HCT116 (cell line): ENCODE measurements at regions not wholly inside any gene's neighbourhood (a gene's known extent, or its start where the extent isn't known, plus 50 kb on each side); places are given as distances from the start of the nearest gene placed in this dataset.

Experiments
- ATAC-seq: fragments of 200-7000 bp; cut with Tn5 transposase; 2 replicates; pipeline ENCODE4 v1.9.1; 2020; ENCODE audit warnings: mild to moderate bottlenecking, moderate library complexity
- BruUV-seq: library from RNA; stranded (reverse); fragments of 400-500 nt; replicated peaks from 2 replicates; lab custom pipeline; 2021; lab: Mats Ljungman, UMichigan
- CTCF ChIA-PET: fragments of 300-600 bp; sonication (Branson Sonifier 250); formaldehyde crosslinking; loops from one replicate; lab custom pipeline; 2021; ENCODE audit warnings: antibody characterized with exemption; lab: Charles Lee
- POLR2A ChIA-PET: fragments of 300-600, 350-600 bp; sonication (Branson Sonifier 250); formaldehyde crosslinking; loops from one replicate; lab custom pipeline; 2021; ENCODE audit warnings: antibody characterized with exemption; lab: Charles Lee
- RAD21 ChIA-PET, 2 experiments: fragments of 300-600 bp; sonication (Branson Sonifier 250); formaldehyde crosslinking; loops; one replicate each; lab custom pipeline; 2023; ENCODE audit warnings: low total read pairs in 2 of 2; ENCODE audit not compliant: uncharacterized antibody in 2 of 2, unreplicated experiment in 2 of 2, low non-redundant PET in 1 of 2; lab: Charles Lee
- DNase-seq: peaks from one replicate; pipeline ENCODE4 v3.0.0-alpha.2; 2010; ENCODE audit warnings: low read depth, low spot score
- H2AFZ ChIP-seq: fragments of 200-600 bp; shearing (Covaris generic), sonication (generic); 2 replicates; pipeline ENCODE4 v1.6.1; 2017; ENCODE audit warnings: low read depth, mixed run types, mixed read lengths, antibody characterized with exemption, low read length; ENCODE audit not compliant: poor library complexity, severe bottlenecking
- H3K27ac ChIP-seq: 2 replicates; pipeline ENCODE4 v1.5.1; 2012; ENCODE audit warnings: low read depth, low read length
- H3K27me3 ChIP-seq: fragments of 200-600 bp; sonication (generic); 2 replicates; pipeline ENCODE4 v1.6.1; 2016; ENCODE audit warnings: mixed run types, low read length, mixed read lengths; ENCODE audit not compliant: insufficient read depth
- H3K36me3 ChIP-seq, 2 experiments: fragments of 200-500 bp in 1 of 2; fragments of 200-600 bp in 1 of 2; sonication (Bioruptor generic) in 1 of 2; sonication (generic) in 1 of 2; 2 replicates each; pipeline versions ENCODE4 v1.5.1 to v1.6.1; 2014 to 2016; ENCODE audit warnings: low read length in 2 of 2, inconsistent platforms in 1 of 2, mixed read lengths in 1 of 2, mixed run types in 1 of 2; ENCODE audit not compliant: insufficient read depth in 2 of 2, control insufficient read depth in 1 of 2
- H3K4me1 ChIP-seq, 2 experiments: fragments of 200-600 bp in 1 of 2; sonication (generic) in 1 of 2; 2 replicates each; pipeline versions ENCODE4 v1.5.1 to v1.6.1; 2012 to 2017; ENCODE audit warnings: low read length in 2 of 2, inconsistent platforms in 1 of 2, mild to moderate bottlenecking in 1 of 2, mixed read lengths in 1 of 2, mixed run types in 1 of 2, moderate library complexity in 1 of 2; ENCODE audit not compliant: insufficient read depth in 2 of 2, control insufficient read depth in 1 of 2
- H3K4me2 ChIP-seq: fragments of 200-600 bp; sonication (generic); 2 replicates; pipeline ENCODE4 v1.6.1; 2017; ENCODE audit warnings: mixed run types, low read length, mixed read lengths
- H3K4me3 ChIP-seq, 2 experiments: fragments of 200-600 bp in 1 of 2; sonication (generic) in 1 of 2; replicated peaks in 1 of 2; 2 replicates each; pipeline ENCODE4 v1.5.1; 2011 to 2016; ENCODE audit warnings: low read length in 2 of 2, control low read depth in 1 of 2, low read depth in 1 of 2, mild to moderate bottlenecking in 1 of 2, mixed read lengths in 1 of 2, mixed run types in 1 of 2
- H3K79me2 ChIP-seq: fragments of 200-600 bp; sonication (generic); 2 replicates; pipeline ENCODE4 v1.6.1; 2017; ENCODE audit warnings: mild to moderate bottlenecking, mixed run types, low read length, moderate library complexity, mixed read lengths; ENCODE audit not compliant: insufficient read depth
- H3K9ac ChIP-seq: fragments of 200-600 bp; sonication (generic); 2 replicates; pipeline ENCODE4 v1.6.1; 2016; ENCODE audit warnings: low read length, mixed read lengths
- H3K9me2 ChIP-seq: fragments of 200-600 bp; sonication (generic), shearing (Covaris generic); 2 replicates; pipeline ENCODE4 v1.6.1; 2017; ENCODE audit warnings: mixed run types, mild to moderate bottlenecking, moderate library complexity; ENCODE audit not compliant: insufficient read depth
- H3K9me3 ChIP-seq, 2 experiments: fragments of 200-500 bp in 1 of 2; fragments of 200-600 bp in 1 of 2; sonication (Bioruptor generic) in 1 of 2; sonication (generic) in 1 of 2; 2 replicates each; pipeline ENCODE4 v1.6.1; 2014 to 2017; ENCODE audit warnings: low read length in 2 of 2, mixed read lengths in 2 of 2, inconsistent platforms in 1 of 2, low read depth in 1 of 2, mild to moderate bottlenecking in 1 of 2, mixed run types in 1 of 2, moderate library complexity in 1 of 2; ENCODE audit not compliant: control insufficient read depth in 1 of 2, insufficient read depth in 1 of 2
- H4K20me1 ChIP-seq: fragments of 200-600 bp; sonication (generic), shearing (Covaris generic); 2 replicates; pipeline ENCODE4 v1.6.1; 2017; ENCODE audit warnings: mixed run types, mild to moderate bottlenecking, moderate library complexity; ENCODE audit not compliant: insufficient read depth
- CBX3 ChIP-seq: IDR thresholded peaks from 2 replicates; pipeline ENCODE4 v1.6.1; 2012; ENCODE audit warnings: low read depth
- CEBPB ChIP-seq: IDR thresholded peaks from 2 replicates; pipeline ENCODE4 v1.6.1; 2012; ENCODE audit warnings: low read depth
- EGR1 ChIP-seq: IDR thresholded peaks from 2 replicates; pipeline ENCODE4 v1.6.1; 2012; ENCODE audit warnings: low read depth
- ELF1 ChIP-seq: IDR thresholded peaks from 2 replicates; pipeline ENCODE4 v1.6.1; 2012; ENCODE audit warnings: low read depth, borderline replicate concordance
- EZH2 ChIP-seq: fragments of 200-600 bp; sonication (generic); IDR thresholded peaks from 2 replicates; pipeline ENCODE4 v1.6.1; 2017; ENCODE audit warnings: antibody characterized with exemption, mixed run types
- EZH2phosphoT487 ChIP-seq: fragments of 200-600 bp; IDR thresholded peaks from 2 replicates; pipeline ENCODE4 v1.6.1; 2018; ENCODE audit warnings: antibody characterized with exemption, borderline replicate concordance
- JUND ChIP-seq: IDR thresholded peaks from 2 replicates; pipeline ENCODE4 v1.6.1; 2012
- POLR2AphosphoS5 ChIP-seq: IDR thresholded peaks from 2 replicates; pipeline ENCODE4 v1.6.1; 2011; ENCODE audit warnings: mild to moderate bottlenecking, low read depth, low read length, moderate library complexity
- SIN3A ChIP-seq: IDR thresholded peaks from 2 replicates; pipeline ENCODE4 v1.6.1; 2012; ENCODE audit warnings: low read depth
- SP1 ChIP-seq: IDR thresholded peaks from 2 replicates; pipeline ENCODE4 v1.6.1; 2012; ENCODE audit warnings: low read depth
- SRF ChIP-seq: IDR thresholded peaks from 2 replicates; pipeline ENCODE4 v1.6.1; 2012; ENCODE audit warnings: low read depth
- TCF7L2 ChIP-seq: IDR thresholded peaks from 2 replicates; pipeline ENCODE4 v1.7.0; 2011; ENCODE audit warnings: borderline replicate concordance, inconsistent platforms; ENCODE audit not compliant: insufficient read depth, insufficient read length; ENCODE audit errors: extremely low read depth
- YY1 ChIP-seq: IDR thresholded peaks from 2 replicates; pipeline ENCODE4 v1.6.1; 2011; ENCODE audit warnings: low read length, low read depth, moderate library complexity, mild to moderate bottlenecking; ENCODE audit not compliant: insufficient replicate concordance; ENCODE audit errors: extremely low read depth
- ZFX ChIP-seq: fragments of 450-650 bp; IDR thresholded peaks from 2 replicates; pipeline ENCODE4 v1.6.1; 2017
- ZNF274 ChIP-seq: fragments of 200-500 bp; sonication (Bioruptor generic); IDR thresholded peaks from 2 replicates; pipeline ENCODE4 v1.6.1; 2014; ENCODE audit warnings: mild to moderate bottlenecking, low read depth, low read length, inconsistent platforms
- intact Hi-C: fragments of 100-400 bp; cut with micrococcal nuclease; formaldehyde crosslinking; loops from 2 replicates; pipeline ENCODE4 v1.10.0; 2022
- TF ChIP-seq, protein P1 (sequence below): IDR thresholded peaks from 2 replicates; pipeline ENCODE4 v1.6.1; 2012; ENCODE audit warnings: low read depth
- TF ChIP-seq, protein P2 (sequence below), 3 experiments: fragments of 200-600 bp in 1 of 3; sonication (generic) in 1 of 3; IDR thresholded peaks in 2 of 3; conservative IDR thresholded peaks in 1 of 3; 2 replicates each; pipeline ENCODE4 v1.5.1; 2012 to 2017; ENCODE audit warnings: low read depth in 2 of 3, low read length in 2 of 3, antibody characterized with exemption in 1 of 3, borderline replicate concordance in 1 of 3, control low read depth in 1 of 3, mild to moderate bottlenecking in 1 of 3, mixed read lengths in 1 of 3, mixed run types in 1 of 3, moderate library complexity in 1 of 3; ENCODE audit not compliant: insufficient read depth in 1 of 3
- TF ChIP-seq, protein P3 (sequence below): IDR thresholded peaks from 2 replicates; pipeline ENCODE4 v1.6.1; 2011; ENCODE audit warnings: mild to moderate bottlenecking, low read length, moderate library complexity; ENCODE audit not compliant: insufficient replicate concordance; ENCODE audit errors: extremely low read depth
- TF ChIP-seq, protein P4 (sequence below): IDR thresholded peaks from 2 replicates; pipeline ENCODE4 v1.6.1; 2012

DNA sequence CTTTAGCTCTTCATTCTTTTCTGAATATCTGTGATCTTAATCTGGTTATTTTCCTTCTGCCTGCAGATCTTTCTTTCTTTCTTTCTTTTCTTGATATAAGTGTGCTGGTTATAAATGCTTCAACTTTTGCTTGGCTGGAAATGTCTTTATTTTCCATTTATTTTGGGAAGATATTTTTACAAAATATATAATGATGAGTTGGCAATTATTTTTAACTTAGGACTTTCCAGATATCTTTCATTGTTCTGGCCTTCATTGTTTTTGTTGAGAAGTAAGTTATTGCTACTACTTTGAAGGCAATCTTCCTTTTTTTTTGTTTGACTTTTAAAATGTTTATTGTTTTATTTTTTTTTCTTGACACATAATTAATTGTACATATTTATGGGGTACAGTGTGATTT is 75.3 kb downstream of the ZNF503 start:
- BruUV-seq: no TSS peak
- TF ChIP-seq, protein P1, sequence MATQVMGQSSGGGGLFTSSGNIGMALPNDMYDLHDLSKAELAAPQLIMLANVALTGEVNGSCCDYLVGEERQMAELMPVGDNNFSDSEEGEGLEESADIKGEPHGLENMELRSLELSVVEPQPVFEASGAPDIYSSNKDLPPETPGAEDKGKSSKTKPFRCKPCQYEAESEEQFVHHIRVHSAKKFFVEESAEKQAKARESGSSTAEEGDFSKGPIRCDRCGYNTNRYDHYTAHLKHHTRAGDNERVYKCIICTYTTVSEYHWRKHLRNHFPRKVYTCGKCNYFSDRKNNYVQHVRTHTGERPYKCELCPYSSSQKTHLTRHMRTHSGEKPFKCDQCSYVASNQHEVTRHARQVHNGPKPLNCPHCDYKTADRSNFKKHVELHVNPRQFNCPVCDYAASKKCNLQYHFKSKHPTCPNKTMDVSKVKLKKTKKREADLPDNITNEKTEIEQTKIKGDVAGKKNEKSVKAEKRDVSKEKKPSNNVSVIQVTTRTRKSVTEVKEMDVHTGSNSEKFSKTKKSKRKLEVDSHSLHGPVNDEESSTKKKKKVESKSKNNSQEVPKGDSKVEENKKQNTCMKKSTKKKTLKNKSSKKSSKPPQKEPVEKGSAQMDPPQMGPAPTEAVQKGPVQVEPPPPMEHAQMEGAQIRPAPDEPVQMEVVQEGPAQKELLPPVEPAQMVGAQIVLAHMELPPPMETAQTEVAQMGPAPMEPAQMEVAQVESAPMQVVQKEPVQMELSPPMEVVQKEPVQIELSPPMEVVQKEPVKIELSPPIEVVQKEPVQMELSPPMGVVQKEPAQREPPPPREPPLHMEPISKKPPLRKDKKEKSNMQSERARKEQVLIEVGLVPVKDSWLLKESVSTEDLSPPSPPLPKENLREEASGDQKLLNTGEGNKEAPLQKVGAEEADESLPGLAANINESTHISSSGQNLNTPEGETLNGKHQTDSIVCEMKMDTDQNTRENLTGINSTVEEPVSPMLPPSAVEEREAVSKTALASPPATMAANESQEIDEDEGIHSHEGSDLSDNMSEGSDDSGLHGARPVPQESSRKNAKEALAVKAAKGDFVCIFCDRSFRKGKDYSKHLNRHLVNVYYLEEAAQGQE: no peak
- TF ChIP-seq ZNF274 (no peak), EZH2phosphoT487 (no peak), SIN3A (no peak), EGR1 (no peak), EZH2 (no peak), TCF7L2 (no peak), ZFX (no peak), POLR2AphosphoS5 (no peak), YY1 (no peak), SP1 (no peak), SRF (no peak), CBX3 (no peak), ELF1 (no peak), CEBPB (no peak), JUND (no peak)
- TF ChIP-seq, protein P2, sequence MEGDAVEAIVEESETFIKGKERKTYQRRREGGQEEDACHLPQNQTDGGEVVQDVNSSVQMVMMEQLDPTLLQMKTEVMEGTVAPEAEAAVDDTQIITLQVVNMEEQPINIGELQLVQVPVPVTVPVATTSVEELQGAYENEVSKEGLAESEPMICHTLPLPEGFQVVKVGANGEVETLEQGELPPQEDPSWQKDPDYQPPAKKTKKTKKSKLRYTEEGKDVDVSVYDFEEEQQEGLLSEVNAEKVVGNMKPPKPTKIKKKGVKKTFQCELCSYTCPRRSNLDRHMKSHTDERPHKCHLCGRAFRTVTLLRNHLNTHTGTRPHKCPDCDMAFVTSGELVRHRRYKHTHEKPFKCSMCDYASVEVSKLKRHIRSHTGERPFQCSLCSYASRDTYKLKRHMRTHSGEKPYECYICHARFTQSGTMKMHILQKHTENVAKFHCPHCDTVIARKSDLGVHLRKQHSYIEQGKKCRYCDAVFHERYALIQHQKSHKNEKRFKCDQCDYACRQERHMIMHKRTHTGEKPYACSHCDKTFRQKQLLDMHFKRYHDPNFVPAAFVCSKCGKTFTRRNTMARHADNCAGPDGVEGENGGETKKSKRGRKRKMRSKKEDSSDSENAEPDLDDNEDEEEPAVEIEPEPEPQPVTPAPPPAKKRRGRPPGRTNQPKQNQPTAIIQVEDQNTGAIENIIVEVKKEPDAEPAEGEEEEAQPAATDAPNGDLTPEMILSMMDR (IDR thresholded peaks at IDR 0.05 in 2 of 3, conservative IDR thresholded peaks at IDR 0.05 in 1 of 3; ENCODE audit: borderline replicate concordance in 1 of 3, insufficient read depth in 1 of 3, low read depth in 2 of 3, low read length in 2 of 3): no peak
- TF ChIP-seq, protein P3, sequence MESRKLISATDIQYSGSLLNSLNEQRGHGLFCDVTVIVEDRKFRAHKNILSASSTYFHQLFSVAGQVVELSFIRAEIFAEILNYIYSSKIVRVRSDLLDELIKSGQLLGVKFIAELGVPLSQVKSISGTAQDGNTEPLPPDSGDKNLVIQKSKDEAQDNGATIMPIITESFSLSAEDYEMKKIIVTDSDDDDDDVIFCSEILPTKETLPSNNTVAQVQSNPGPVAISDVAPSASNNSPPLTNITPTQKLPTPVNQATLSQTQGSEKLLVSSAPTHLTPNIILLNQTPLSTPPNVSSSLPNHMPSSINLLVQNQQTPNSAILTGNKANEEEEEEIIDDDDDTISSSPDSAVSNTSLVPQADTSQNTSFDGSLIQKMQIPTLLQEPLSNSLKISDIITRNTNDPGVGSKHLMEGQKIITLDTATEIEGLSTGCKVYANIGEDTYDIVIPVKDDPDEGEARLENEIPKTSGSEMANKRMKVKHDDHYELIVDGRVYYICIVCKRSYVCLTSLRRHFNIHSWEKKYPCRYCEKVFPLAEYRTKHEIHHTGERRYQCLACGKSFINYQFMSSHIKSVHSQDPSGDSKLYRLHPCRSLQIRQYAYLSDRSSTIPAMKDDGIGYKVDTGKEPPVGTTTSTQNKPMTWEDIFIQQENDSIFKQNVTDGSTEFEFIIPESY: no peak
- TF ChIP-seq, protein P4, sequence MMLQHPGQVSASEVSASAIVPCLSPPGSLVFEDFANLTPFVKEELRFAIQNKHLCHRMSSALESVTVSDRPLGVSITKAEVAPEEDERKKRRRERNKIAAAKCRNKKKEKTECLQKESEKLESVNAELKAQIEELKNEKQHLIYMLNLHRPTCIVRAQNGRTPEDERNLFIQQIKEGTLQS: no peak
- CTCF ChIA-PET: no interaction called here

More for the DNA sequence above, 75.3 kb downstream of the ZNF503 start:
- no peaks in the 10 kb centered on the region for H3K4me1 ChIP-seq
- H3K36me3 ChIP-seq: no peaks in the 10 kb centered on the region
- H3K9me3 ChIP-seq: no peaks in the 10 kb centered on the region
- no peak overlapping the region for H3K27ac ChIP-seq
- no peak overlapping the region for H3K9ac ChIP-seq
- H3K27me3 ChIP-seq: no peaks in the 10 kb centered on the region
- no peak overlapping the region for H2AFZ ChIP-seq
- H3K9me2 ChIP-seq: no peaks in the 10 kb centered on the region
- ATAC-seq: no peak
- H3K79me2 ChIP-seq: no peaks in the 10 kb centered on the region
- intact Hi-C loops: no loop called here
- H4K20me1 ChIP-seq: no peaks in the 10 kb centered on the region
- H3K4me2 ChIP-seq: no peak overlapping the region
- RAD21 ChIA-PET: no interaction called here
- DNase-seq: no peak
- no peak overlapping the region for H3K4me3 ChIP-seq
- POLR2A ChIA-PET: no interaction called here
